ENCODE measurements at regions not wholly inside any gene's neighbourhood (a gene's known extent, or its start where the extent isn't known, plus 50 kb on each side); places are given as distances from the start of the nearest gene placed in this dataset.
"Not testable (repeated sequence)": the region's sequence is repeated elsewhere in the genome, so short reads cannot be mapped to it uniquely, and the experiment has no call there.

GRCh38 chr1:95537176-95537575, 303.2 kb downstream of the RWDD3 start:
- no peak overlapping the region for H3K4me3 ChIP-seq (ENCODE audit: severe bottlenecking)
- H3K9me3 ChIP-seq (ENCODE audit: severe bottlenecking) = no peaks in the 10 kb centered on the region

GRCh38 chr1:95538242-95538641, 304.2 kb downstream of the RWDD3 start:
- not testable (repeated sequence) for H3K4me3 ChIP-seq (ENCODE audit: severe bottlenecking); H3K27me3 ChIP-seq (ENCODE audit: insufficient read depth, poor library complexity, severe bottlenecking); ATAC-seq (ENCODE audit: low read depth); H3K27ac ChIP-seq (ENCODE audit: poor library complexity, severe bottlenecking); H3K4me1 ChIP-seq (ENCODE audit: insufficient read depth, poor library complexity, severe bottlenecking); DNase-seq (ENCODE audit: low spot score); H3K36me3 ChIP-seq (ENCODE audit: low read depth); H3K9me3 ChIP-seq (ENCODE audit: severe bottlenecking)

More at GRCh38 chr1:95537176-95537575, 303.2 kb downstream of the RWDD3 start:
- Histone ChIP-seq H3K27ac (ENCODE audit: poor library complexity, severe bottlenecking) (no peak overlapping the region), H3K4me1 (ENCODE audit: insufficient read depth, poor library complexity, severe bottlenecking) (no peaks in the 10 kb centered on the region), H3K27me3 (ENCODE audit: insufficient read depth, poor library complexity, severe bottlenecking) (no peaks in the 10 kb centered on the region), H3K36me3 (ENCODE audit: low read depth) (no peaks in the 10 kb centered on the region)
- no peak for TF ChIP-seq CTCF (IDR thresholded peaks at IDR 0.05; ENCODE audit: poor library complexity, severe bottlenecking)
- no peak for DNase-seq (ENCODE audit: low spot score)
- ATAC-seq (ENCODE audit: low read depth) = no peak

- no peak for DNase-seq (ENCODE audit: low spot score)
- Histone ChIP-seq H3K36me3 (ENCODE audit: low read depth) (no peaks in the 10 kb centered on the region), H3K27ac (ENCODE audit: poor library complexity, severe bottlenecking) (no peak overlapping the region), H3K4me3 (ENCODE audit: severe bottlenecking) (no peak overlapping the region), H3K27me3 (ENCODE audit: insufficient read depth, poor library complexity, severe bottlenecking) (no peaks in the 10 kb centered on the region), H3K4me1 (ENCODE audit: insufficient read depth, poor library complexity, severe bottlenecking) (no peaks in the 10 kb centered on the region), H3K9me3 (ENCODE audit: severe bottlenecking) (no peaks in the 10 kb centered on the region)
- no peak for ATAC-seq (ENCODE audit: low read depth)
- no peak for TF ChIP-seq CTCF (IDR thresholded peaks at IDR 0.05; ENCODE audit: poor library complexity, severe bottlenecking)
Observed at GRCh38 chr1:95542936-95543335, 308.9 kb downstream of the RWDD3 start.

GRCh38 chr1:95547005-95547404, 313.0 kb downstream of the RWDD3 start:
- H3K4me3 ChIP-seq (ENCODE audit: severe bottlenecking) = no peak overlapping the region
- no peak for DNase-seq (ENCODE audit: low spot score)
- no peaks in the 10 kb centered on the region for H3K9me3 ChIP-seq (ENCODE audit: severe bottlenecking)
- H3K27me3 ChIP-seq (ENCODE audit: insufficient read depth, poor library complexity, severe bottlenecking) = no peaks in the 10 kb centered on the region
- no peaks in the 10 kb centered on the region for H3K36me3 ChIP-seq (ENCODE audit: low read depth)
- TF ChIP-seq CTCF (IDR thresholded peaks at IDR 0.05; ENCODE audit: poor library complexity, severe bottlenecking) = no peak
- H3K27ac ChIP-seq (ENCODE audit: poor library complexity, severe bottlenecking) = no peak overlapping the region
- H3K4me1 ChIP-seq (ENCODE audit: insufficient read depth, poor library complexity, severe bottlenecking) = no peaks in the 10 kb centered on the region
- 0 out of 3 replicates have a peak, but pooled peaks have one; percentile 44 for ATAC-seq (ENCODE audit: low read depth)

- H3K4me1 ChIP-seq (ENCODE audit: insufficient read depth, poor library complexity, severe bottlenecking) = no peaks in the 10 kb centered on the region
- DNase-seq (ENCODE audit: low spot score) (no peak), ATAC-seq (ENCODE audit: low read depth) (no peak)
- H3K27me3 ChIP-seq (ENCODE audit: insufficient read depth, poor library complexity, severe bottlenecking) = no peaks in the 10 kb centered on the region
- no peaks in the 10 kb centered on the region for H3K36me3 ChIP-seq (ENCODE audit: low read depth)
- H3K9me3 ChIP-seq (ENCODE audit: severe bottlenecking) = no peaks in the 10 kb centered on the region
- no peak overlapping the region for H3K4me3 ChIP-seq (ENCODE audit: severe bottlenecking)
- H3K27ac ChIP-seq (ENCODE audit: poor library complexity, severe bottlenecking) = no peak overlapping the region
- TF ChIP-seq CTCF (IDR thresholded peaks at IDR 0.05; ENCODE audit: poor library complexity, severe bottlenecking) = no peak
Observed at GRCh38 chr1:95548211-95548610, 314.2 kb downstream of the RWDD3 start.
